ENCODE measurements at regions not wholly inside any gene's neighbourhood (a gene's known extent, or its start where the extent isn't known, plus 50 kb on each side); places are given as distances from the start of the nearest gene placed in this dataset.

DNA sequence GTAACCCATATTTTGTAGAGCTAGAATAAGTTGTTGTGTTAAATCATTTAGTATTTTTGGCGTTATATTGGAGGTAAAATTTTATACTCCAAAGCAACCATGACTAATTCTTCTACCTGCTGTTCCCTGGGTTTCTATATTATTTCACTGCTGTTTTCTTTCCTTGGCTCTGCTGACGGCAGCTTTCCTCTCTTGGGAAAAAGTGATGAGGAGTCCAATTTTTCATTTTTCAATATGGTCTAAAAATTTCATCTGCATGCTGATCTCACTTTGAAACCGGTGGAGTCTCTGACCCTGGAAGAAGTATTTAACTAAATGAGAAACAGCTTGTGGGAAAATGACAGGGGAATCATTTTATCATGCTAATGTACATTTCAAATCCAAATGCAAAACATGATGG is 110.2 kb downstream of the IFI44 start:
- H3K4me1 ChIP-seq, result no peaks in the 10 kb centered on the region
- H3K36me3 ChIP-seq, result no peaks in the 10 kb centered on the region
- TF ChIP-seq POLR2A (IDR thresholded peaks at IDR 0.05), result no peak
- TF ChIP-seq EP300 (IDR thresholded peaks at IDR 0.05), result no peak
- 71% methylated on average over 3 of the region's 3 CpGs for WGBS
- no peaks in the 10 kb centered on the region for H3K27me3 ChIP-seq
- H3K27ac ChIP-seq, result no peak overlapping the region
- no peaks in the 10 kb centered on the region for H3K9me3 ChIP-seq
- DNase-seq (ENCODE audit: low spot score in 2 of 2), result no peak
- H3K4me3 ChIP-seq, result no peak overlapping the region

DNA sequence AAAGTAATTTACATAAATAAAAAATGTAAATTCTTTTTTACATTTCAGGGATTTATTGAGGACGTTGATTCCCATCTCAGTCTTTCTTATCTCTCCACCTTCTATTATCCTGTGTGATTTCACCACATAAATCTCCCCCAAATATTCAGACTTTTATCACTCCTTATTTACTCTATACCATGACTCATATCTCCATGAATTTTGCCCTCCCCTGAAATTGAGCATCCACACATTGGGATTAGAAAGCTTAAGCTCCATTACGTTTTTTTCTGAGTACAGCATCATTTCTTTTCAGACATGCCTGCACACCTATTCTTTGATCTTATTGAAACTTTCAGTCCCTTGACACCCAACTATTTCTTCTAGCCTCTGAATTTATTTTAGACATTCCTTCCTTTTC is 111.2 kb downstream of the IFI44 start:
- no peak for TF ChIP-seq EP300 (IDR thresholded peaks at IDR 0.05)
- TF ChIP-seq CTCF (IDR thresholded peaks at IDR 0.05), result no peak
- TF ChIP-seq POLR2AphosphoS5 (IDR thresholded peaks at IDR 0.05), result no peak
- no peak for TF ChIP-seq POLR2A (IDR thresholded peaks at IDR 0.05)
- no peaks in the 10 kb centered on the region for H3K9me3 ChIP-seq
- H3K4me1 ChIP-seq, result no peaks in the 10 kb centered on the region
- H3K4me3 ChIP-seq, result no peak overlapping the region
- H3K27me3 ChIP-seq, result no peaks in the 10 kb centered on the region
- DNase-seq (ENCODE audit: low spot score in 2 of 2), result no peak
- no peak overlapping the region for H3K27ac ChIP-seq
- WGBS, result 45% methylated on average over 2 of the region's 2 CpGs
- no peaks in the 10 kb centered on the region for H3K36me3 ChIP-seq

DNA sequence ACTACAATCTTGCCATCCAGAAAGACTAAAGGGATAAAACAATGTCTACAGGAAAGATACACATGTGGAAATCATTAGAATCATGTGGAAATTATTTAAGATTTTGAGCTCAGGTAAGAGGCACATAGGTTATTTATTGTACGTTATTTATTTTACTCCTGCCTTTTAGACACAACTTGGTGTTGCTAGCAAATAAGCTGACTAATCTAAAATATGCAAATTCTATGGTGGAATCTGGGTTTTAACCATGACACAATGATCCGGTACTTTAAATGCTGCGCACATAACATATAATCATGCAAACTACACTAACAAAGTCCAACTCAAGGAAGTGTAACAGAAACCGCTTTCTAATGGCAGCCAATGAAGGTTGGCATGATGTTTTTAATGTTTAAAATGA is 112.5 kb downstream of the IFI44 start:
- Histone ChIP-seq H3K27me3 (no peaks in the 10 kb centered on the region), H3K27ac (no peak overlapping the region), H3K4me3 (no peak overlapping the region), H3K9me3 (no peaks in the 10 kb centered on the region), H3K4me1 (no peaks in the 10 kb centered on the region), H3K36me3 (no peaks in the 10 kb centered on the region)
- TF ChIP-seq POLR2AphosphoS5 (IDR thresholded peaks at IDR 0.05) (no peak), POLR2A (IDR thresholded peaks at IDR 0.05) (no peak), EP300 (IDR thresholded peaks at IDR 0.05) (no peak), CTCF (IDR thresholded peaks at IDR 0.05) (no peak)
- DNase-seq (ENCODE audit: low spot score in 2 of 2), result no peak
- 88% methylated on average over 4 of the region's 4 CpGs for WGBS

DNA sequence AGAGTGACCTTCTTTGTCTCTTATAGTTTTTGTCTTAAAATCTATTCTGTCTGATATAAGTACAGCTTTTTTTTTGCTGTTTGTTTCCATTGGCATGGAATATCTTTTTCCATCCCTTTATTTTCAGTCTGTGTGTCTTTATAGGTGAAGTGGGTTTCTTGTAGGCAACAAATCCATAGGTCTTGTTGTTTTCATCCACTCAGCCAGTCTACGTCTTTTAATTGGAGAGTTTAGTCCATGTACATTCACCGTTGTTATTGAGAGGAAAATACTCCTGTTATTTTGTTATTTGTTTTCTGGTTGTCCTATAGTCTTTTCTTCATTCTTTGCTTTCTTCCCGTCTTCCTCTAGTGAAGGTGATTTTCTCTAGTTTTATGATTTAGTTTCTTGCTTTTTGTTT is 115.9 kb downstream of the IFI44 start:
- 94% methylated on average over 3 of the region's 3 CpGs for WGBS
- Histone ChIP-seq H3K9me3 (no peaks in the 10 kb centered on the region), H3K27ac (no peak overlapping the region), H3K36me3 (no peaks in the 10 kb centered on the region), H3K4me1 (no peaks in the 10 kb centered on the region), H3K4me3 (no peak overlapping the region), H3K27me3 (no peaks in the 10 kb centered on the region)
- no peak for DNase-seq (ENCODE audit: low spot score in 2 of 2)
- TF ChIP-seq EP300 (IDR thresholded peaks at IDR 0.05) (no peak), POLR2A (IDR thresholded peaks at IDR 0.05) (no peak), CTCF (IDR thresholded peaks at IDR 0.05) (no peak)

- H3K27me3 ChIP-seq, result no peaks in the 10 kb centered on the region
- no peak for DNase-seq (ENCODE audit: low spot score in 2 of 2)
- no peaks in the 10 kb centered on the region for H3K4me1 ChIP-seq
- no peak overlapping the region for H3K4me3 ChIP-seq
- H3K36me3 ChIP-seq, result no peaks in the 10 kb centered on the region
- no peak for TF ChIP-seq POLR2A (IDR thresholded peaks at IDR 0.05)
- no peak for TF ChIP-seq CTCF (IDR thresholded peaks at IDR 0.05)
- no peak for TF ChIP-seq POLR2AphosphoS5 (IDR thresholded peaks at IDR 0.05)
- no peak for TF ChIP-seq EP300 (IDR thresholded peaks at IDR 0.05)
- WGBS, result 55% methylated on average over 2 of the region's 2 CpGs
- no peak overlapping the region for H3K27ac ChIP-seq
- no peaks in the 10 kb centered on the region for H3K9me3 ChIP-seq
Observed at GRCh38 chr1:78779831-78780230, 130.2 kb downstream of the IFI44 start.

GRCh38 chr1:78787544-78787943 is 137.9 kb downstream of the IFI44 start:
- Histone ChIP-seq H3K27ac (no peak overlapping the region), H3K9me3 (no peaks in the 10 kb centered on the region), H3K36me3 (no peaks in the 10 kb centered on the region), H3K27me3 (no peaks in the 10 kb centered on the region), H3K4me1 (no peaks in the 10 kb centered on the region), H3K4me3 (no peak overlapping the region)
- no peak for DNase-seq (ENCODE audit: low spot score in 2 of 2)
- TF ChIP-seq POLR2A (IDR thresholded peaks at IDR 0.05), result no peak
- no peak for TF ChIP-seq CTCF (IDR thresholded peaks at IDR 0.05)
- TF ChIP-seq EP300 (IDR thresholded peaks at IDR 0.05), result no peak
- no peak for TF ChIP-seq POLR2AphosphoS5 (IDR thresholded peaks at IDR 0.05)
- WGBS, result 64% methylated on average over 2 of the region's 2 CpGs
